ENCODE measurements at regions not wholly inside any gene's neighbourhood (a gene's known extent, or its start where the extent isn't known, plus 50 kb on each side); places are given as distances from the start of the nearest gene placed in this dataset.
"Not testable (repeated sequence)": the region's sequence is repeated elsewhere in the genome, so short reads cannot be mapped to it uniquely, and the experiment has no call there.

DNA sequence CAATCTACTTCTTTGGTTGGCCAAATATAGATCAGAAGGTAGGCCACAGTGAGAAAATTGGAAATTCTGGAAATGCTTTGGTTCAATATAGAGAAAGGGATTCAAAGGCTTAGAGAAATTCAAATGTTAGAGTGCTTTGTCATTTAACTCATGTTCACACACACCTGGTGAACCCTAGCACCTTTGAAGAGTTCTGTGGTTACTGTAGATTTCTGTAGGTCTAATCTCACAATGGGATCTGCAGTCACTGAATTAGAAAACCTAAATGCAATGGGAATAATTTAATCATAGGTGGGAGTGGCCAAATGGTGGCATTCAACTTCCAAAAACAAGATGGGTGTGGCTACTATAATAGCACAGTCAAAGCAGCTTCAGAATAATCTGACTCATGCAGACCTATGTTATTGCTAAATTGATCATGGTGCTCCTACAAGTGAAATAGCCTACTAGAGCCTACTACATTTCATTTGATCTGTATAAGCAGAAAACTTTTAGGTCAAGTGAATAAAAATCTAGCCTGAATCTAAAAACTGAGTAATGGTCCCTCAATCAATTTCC, 1152.9 kb downstream of the PCDH9 start:
- ATAC-seq, result no peak
- peaks cover 3% of the 10 kb centered on the region for H3K9me3 ChIP-seq (ENCODE audit: control insufficient read depth, low read length, poor library complexity, severe bottlenecking)
- no peak overlapping the region for H3K4me3 Mint-ChIP-seq
- no peak for DNase-seq
- H3K36me3 Mint-ChIP-seq (ENCODE audit: low read depth), result no peaks in the 10 kb centered on the region
- H3K4me1 Mint-ChIP-seq, result no peaks in the 10 kb centered on the region
- H3K27me3 Mint-ChIP-seq, result no peaks in the 10 kb centered on the region
- no peak overlapping the region for H3K27ac Mint-ChIP-seq

DNA sequence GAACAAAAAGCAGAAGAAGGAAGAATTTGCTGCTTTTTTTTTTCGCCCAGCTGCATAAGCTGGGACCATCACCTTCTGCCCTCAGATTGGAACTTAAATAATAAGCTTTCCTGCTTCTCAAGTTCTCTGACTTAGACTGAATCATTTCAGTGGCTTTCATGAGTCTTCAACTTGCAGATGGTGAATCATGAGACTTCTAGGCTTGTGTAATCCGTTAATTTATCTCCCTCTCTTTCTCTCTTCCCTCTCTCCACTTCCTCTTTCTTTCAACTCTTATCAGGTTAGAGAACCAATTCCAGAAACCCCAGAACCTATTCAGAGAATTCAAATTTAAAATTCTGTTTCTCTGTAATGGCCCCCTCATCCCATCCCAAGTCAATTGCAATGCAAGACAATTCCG, 1153.7 kb downstream of the PCDH9 start:
- ATAC-seq (no peak), DNase-seq (no peak)
- Mint-ChIP-seq H3K27me3 (no peaks in the 10 kb centered on the region), H3K27ac (no peak overlapping the region), H3K36me3 (ENCODE audit: low read depth) (no peaks in the 10 kb centered on the region), H3K4me3 (no peak overlapping the region), H3K4me1 (no peaks in the 10 kb centered on the region)
- peaks cover 3% of the 10 kb centered on the region for H3K9me3 ChIP-seq (ENCODE audit: control insufficient read depth, low read length, poor library complexity, severe bottlenecking)

DNA sequence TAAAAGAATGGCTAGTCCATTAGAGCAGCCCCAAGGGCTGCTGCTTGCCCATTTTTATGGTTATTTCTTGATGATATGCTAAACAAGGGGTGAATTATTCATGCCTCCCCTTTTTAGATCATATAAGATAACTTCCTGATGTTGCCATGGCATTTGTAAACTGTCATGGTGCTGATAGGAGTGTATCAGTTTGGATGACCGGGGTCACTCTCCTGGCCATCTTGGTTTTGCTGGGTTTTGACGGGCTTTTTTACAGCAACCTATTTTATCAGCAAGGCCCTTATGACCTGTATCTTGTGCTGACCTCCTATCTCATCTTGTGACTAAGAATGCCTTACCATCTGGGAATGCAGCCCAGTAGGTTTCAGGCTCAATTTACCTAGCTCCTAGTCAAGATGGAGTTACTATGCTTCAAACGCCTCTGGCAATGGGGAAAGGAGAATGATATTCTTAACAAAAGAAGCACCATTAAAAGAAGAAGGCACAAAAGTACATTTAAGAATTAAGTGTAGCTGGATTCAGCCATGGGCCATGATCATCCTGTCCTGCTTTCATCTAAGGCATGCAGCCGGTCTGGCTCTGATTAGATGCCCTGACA, 1156.0 kb downstream of the PCDH9 start:
- ATAC-seq (no peak), DNase-seq (no peak)
- no peak overlapping the region for H3K27ac Mint-ChIP-seq
- H3K9me3 ChIP-seq (ENCODE audit: control insufficient read depth, low read length, poor library complexity, severe bottlenecking), result peaks cover 3% of the 10 kb centered on the region
- no peak overlapping the region for H3K4me3 Mint-ChIP-seq
- H3K36me3 Mint-ChIP-seq (ENCODE audit: low read depth), result no peaks in the 10 kb centered on the region
- no peaks in the 10 kb centered on the region for H3K4me1 Mint-ChIP-seq
- H3K27me3 Mint-ChIP-seq, result no peaks in the 10 kb centered on the region

DNA sequence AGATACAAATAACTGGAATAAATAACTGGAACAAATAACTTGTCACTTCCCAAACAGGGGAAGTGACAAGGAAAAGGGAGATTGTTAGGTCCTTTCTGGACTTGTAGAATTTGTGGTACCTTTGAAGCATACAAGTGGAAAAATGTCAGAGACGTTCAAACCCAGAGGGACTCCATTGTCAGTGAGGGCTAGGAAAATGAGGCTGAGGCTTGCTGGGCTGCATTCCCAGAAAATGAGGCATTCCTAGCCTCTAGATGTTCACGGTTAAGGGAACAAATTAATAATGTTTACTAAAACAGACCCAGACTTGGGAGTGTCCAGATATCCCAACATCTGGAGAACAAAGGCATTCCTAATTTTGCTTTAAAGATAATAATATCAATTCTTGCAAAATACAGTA, 1158.0 kb downstream of the PCDH9 start:
- H3K36me3 Mint-ChIP-seq (ENCODE audit: low read depth); DNase-seq; H3K4me3 Mint-ChIP-seq; H3K9me3 ChIP-seq (ENCODE audit: control insufficient read depth, low read length, poor library complexity, severe bottlenecking); H3K27me3 Mint-ChIP-seq; H3K27ac Mint-ChIP-seq; H3K4me1 Mint-ChIP-seq; ATAC-seq: not testable (repeated sequence)

DNA sequence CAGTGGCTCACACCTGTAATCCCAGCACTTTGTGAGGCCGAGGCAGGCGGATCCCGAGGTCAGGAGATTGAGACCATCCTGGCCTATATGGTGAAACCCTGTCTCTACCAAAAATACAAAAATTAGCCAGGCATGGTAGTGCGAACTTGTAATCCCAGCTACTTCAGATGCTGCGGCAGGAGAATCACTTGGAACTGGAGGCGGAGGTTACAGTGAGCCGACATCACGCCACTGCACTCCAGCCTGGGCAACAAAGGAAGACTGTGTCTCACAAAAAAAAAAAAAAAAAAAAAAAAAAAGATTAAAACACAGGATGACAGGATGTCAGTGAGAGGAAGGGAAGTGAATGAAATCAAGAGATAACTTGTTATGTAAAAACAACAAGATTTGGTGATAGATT, 1158.5 kb downstream of the PCDH9 start:
- H3K27ac Mint-ChIP-seq, result no peak overlapping the region
- ATAC-seq (no peak), DNase-seq (no peak)
- H3K4me1 Mint-ChIP-seq, result no peaks in the 10 kb centered on the region
- no peaks in the 10 kb centered on the region for H3K36me3 Mint-ChIP-seq (ENCODE audit: low read depth)
- H3K4me3 Mint-ChIP-seq, result no peak overlapping the region
- H3K9me3 ChIP-seq (ENCODE audit: control insufficient read depth, low read length, poor library complexity, severe bottlenecking), result peaks cover 3% of the 10 kb centered on the region
- H3K27me3 Mint-ChIP-seq, result no peaks in the 10 kb centered on the region

DNA sequence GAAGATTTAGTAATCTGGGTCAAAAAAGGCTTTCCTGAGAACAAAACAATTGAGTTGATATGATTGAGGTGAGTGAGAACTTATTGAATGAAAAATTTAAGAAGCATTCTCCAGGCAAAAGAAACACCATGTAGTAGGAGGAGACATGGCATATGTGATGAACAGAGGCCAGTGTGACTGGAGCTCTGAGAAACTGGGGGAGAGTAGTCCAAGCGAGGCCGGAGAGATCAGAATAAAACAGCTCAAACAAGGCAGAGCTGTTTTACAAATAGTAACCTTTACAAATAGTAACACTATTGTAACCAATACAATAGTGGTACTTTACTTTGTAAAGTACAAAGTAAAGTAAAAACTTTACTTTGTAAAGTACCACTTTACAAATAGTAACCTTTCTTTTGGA, 1159.1 kb downstream of the PCDH9 start:
- Mint-ChIP-seq H3K4me1 (no peaks in the 10 kb centered on the region), H3K36me3 (ENCODE audit: low read depth) (no peaks in the 10 kb centered on the region), H3K27ac (no peak overlapping the region), H3K27me3 (no peaks in the 10 kb centered on the region), H3K4me3 (no peak overlapping the region)
- ATAC-seq, result no peak
- no peak for DNase-seq
- no peaks in the 10 kb centered on the region for H3K9me3 ChIP-seq (ENCODE audit: control insufficient read depth, low read length, poor library complexity, severe bottlenecking)

DNA sequence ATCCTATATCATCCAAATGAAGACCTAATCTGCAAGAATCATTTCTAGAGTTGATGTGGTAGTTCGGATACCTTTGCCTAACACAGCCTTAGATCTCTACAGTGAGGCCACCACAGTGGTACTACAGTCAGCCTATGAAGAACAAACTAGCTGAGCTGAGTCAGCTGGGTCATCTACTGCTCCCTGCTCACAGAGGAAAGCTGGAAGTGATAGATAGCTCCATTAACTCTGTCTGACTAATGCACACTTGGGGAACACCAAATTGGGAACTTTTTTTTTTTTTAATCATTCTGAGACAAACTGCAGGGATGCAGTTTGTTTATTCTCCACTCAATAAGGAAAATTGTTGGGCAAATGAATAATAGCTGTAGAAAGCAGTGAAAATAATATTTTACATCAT, 1160.6 kb downstream of the PCDH9 start:
- DNase-seq, result no peak
- Mint-ChIP-seq H3K27ac (no peak overlapping the region), H3K4me1 (no peaks in the 10 kb centered on the region), H3K4me3 (no peak overlapping the region), H3K36me3 (ENCODE audit: low read depth) (no peaks in the 10 kb centered on the region), H3K27me3 (no peaks in the 10 kb centered on the region)
- ATAC-seq, result no peak
- H3K9me3 ChIP-seq (ENCODE audit: control insufficient read depth, low read length, poor library complexity, severe bottlenecking), result no peaks in the 10 kb centered on the region

DNA sequence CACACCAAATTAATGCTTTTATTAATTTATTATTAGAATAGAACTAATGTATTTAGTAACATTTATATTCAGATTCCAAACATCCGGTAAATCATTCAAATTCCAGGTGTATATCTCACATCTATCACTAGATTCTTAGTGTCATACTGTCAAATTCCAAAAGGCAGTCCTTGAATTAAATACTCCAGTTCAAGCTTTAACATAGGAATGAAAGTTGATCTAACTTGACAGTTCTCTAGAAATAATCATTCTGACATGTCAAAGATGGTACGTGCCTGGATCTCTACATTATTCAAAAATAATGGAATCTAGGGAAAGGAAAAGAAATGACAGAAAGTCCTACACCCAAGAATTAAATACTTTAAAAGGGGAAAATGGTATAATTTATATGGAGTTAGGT, 1161.5 kb downstream of the PCDH9 start:
- H3K36me3 Mint-ChIP-seq (ENCODE audit: low read depth), result no peaks in the 10 kb centered on the region
- H3K9me3 ChIP-seq (ENCODE audit: control insufficient read depth, low read length, poor library complexity, severe bottlenecking), result no peaks in the 10 kb centered on the region
- no peak overlapping the region for H3K4me3 Mint-ChIP-seq
- H3K4me1 Mint-ChIP-seq, result no peaks in the 10 kb centered on the region
- ATAC-seq, result no peak
- no peak for DNase-seq
- H3K27ac Mint-ChIP-seq, result no peak overlapping the region
- no peaks in the 10 kb centered on the region for H3K27me3 Mint-ChIP-seq

DNA sequence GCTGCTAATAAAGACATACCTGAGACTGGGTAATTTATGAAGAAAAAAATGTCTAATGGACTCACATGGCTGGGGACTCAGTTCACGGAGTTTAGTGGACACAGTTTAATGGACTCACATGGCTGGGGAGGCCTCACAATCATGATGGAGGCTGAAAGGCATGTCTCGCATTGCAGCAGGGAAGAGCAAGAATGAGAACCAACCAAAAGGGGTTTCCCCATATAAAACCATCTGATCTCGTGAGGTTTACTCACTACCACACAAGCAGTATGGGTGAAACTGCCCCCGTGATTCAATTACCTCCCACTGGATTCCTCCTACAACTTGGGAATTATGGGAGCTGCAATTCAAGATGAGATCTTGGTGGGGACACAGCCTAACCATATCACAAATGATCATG, 1181.2 kb downstream of the PCDH9 start:
- no peaks in the 10 kb centered on the region for H3K36me3 Mint-ChIP-seq (ENCODE audit: low read depth)
- H3K4me1 Mint-ChIP-seq, result no peaks in the 10 kb centered on the region
- H3K4me3 Mint-ChIP-seq, result no peak overlapping the region
- H3K27me3 Mint-ChIP-seq, result no peaks in the 10 kb centered on the region
- no peak for DNase-seq
- no peak overlapping the region for H3K27ac Mint-ChIP-seq
- H3K9me3 ChIP-seq (ENCODE audit: control insufficient read depth, low read length, poor library complexity, severe bottlenecking), result no peaks in the 10 kb centered on the region
- ATAC-seq, result no peak

DNA sequence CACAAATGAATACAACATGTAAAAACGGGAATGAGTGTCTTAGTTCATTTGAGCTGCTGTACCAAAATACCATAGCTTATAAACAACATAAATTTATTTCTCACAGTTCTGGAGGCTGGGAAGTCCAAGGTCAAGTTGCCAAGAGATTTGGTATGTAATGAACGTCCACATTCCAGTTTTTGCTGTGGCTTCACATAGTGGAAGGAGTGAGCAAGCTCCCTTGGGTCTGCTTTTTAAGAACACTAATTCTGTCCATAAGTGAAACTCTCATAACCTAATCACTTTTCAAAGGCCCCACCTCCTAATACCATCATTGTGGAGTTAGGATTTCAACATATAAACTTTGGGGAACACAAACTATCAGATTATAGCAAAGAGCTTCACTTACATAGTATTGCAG, 1189.6 kb downstream of the PCDH9 start:
- H3K9me3 ChIP-seq (ENCODE audit: control insufficient read depth, low read length, poor library complexity, severe bottlenecking), result no peaks in the 10 kb centered on the region
- Mint-ChIP-seq H3K27ac (no peak overlapping the region), H3K4me3 (no peak overlapping the region), H3K27me3 (no peaks in the 10 kb centered on the region), H3K4me1 (no peaks in the 10 kb centered on the region), H3K36me3 (ENCODE audit: low read depth) (no peaks in the 10 kb centered on the region)
- ATAC-seq (no peak), DNase-seq (no peak)

DNA sequence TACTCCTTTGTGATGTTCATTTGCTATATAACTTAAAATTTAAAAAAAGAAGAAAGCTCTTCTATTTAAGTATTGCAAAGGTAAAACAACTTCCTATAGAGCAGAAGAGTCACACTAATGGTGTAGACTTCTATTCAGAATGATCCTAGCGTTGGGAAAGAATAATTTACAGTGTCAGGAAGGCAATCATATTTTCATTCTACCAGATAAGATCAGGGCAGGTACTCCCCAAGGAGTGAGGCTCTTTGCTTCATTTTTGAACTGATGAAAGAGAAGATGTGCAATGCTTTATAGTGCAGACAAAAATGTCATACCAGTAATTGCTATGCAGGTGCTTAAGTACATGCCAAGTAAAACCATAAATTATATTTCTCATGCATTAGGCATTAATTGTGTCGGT, 1193.0 kb downstream of the PCDH9 start:
- Mint-ChIP-seq H3K27ac (no peak overlapping the region), H3K27me3 (no peaks in the 10 kb centered on the region), H3K36me3 (ENCODE audit: low read depth) (no peaks in the 10 kb centered on the region), H3K4me1 (no peaks in the 10 kb centered on the region), H3K4me3 (no peak overlapping the region)
- DNase-seq, result no peak
- no peaks in the 10 kb centered on the region for H3K9me3 ChIP-seq (ENCODE audit: control insufficient read depth, low read length, poor library complexity, severe bottlenecking)
- ATAC-seq, result no peak

DNA sequence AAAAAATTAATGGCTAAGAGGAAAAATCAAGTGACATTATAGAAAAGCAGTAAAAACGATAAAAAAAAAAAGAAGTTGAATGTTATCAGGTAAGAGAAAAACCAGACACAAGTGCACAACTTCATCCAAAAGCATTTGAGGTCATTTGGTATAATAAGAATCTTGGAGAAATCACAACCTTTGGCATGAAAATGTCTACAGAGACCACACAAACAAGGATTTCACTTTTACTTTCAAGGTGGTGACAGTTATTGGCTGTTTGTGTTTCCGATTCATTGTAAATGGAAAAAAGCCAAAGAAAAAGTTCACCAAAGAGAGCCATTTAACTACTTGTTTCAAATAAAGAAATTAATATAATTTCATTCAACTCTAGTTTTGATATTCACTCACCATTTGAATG, 1193.5 kb downstream of the PCDH9 start:
- no peak for ATAC-seq
- Mint-ChIP-seq H3K27me3 (no peaks in the 10 kb centered on the region), H3K4me3 (no peak overlapping the region), H3K4me1 (no peaks in the 10 kb centered on the region), H3K36me3 (ENCODE audit: low read depth) (no peaks in the 10 kb centered on the region), H3K27ac (no peak overlapping the region)
- H3K9me3 ChIP-seq (ENCODE audit: control insufficient read depth, low read length, poor library complexity, severe bottlenecking), result no peaks in the 10 kb centered on the region
- no peak for DNase-seq

DNA sequence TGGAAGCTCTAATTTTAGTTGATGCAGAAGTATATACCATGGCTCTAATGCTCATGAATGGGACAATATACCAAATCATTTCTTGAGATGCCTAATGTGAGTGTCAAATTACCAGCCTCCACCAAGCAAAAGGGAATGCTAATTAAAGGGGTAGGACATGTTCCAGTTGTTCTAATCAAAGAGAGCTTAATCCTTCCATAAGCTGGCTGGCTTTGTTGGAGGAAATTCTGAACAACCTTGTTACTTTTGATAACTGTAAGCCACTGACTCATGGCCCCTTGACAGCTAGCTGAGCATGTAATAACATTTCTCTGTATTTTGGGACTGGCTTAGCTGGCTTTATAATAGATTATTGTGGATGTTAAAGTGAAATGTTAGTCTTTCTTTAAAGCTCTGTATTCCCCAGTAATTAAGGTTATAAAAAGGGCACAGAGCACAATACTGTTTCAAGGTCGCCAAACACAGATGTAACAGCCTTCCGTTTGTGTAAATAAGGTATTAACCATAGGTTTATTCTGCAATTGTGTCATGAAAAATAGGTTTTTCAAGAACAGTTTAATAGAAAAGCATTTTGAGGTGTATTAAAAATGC, 1194.0 kb downstream of the PCDH9 start:
- no peak for ATAC-seq
- H3K4me1 Mint-ChIP-seq, result no peaks in the 10 kb centered on the region
- no peak overlapping the region for H3K27ac Mint-ChIP-seq
- DNase-seq, result no peak
- H3K36me3 Mint-ChIP-seq (ENCODE audit: low read depth), result no peaks in the 10 kb centered on the region
- no peak overlapping the region for H3K4me3 Mint-ChIP-seq
- no peaks in the 10 kb centered on the region for H3K9me3 ChIP-seq (ENCODE audit: control insufficient read depth, low read length, poor library complexity, severe bottlenecking)
- H3K27me3 Mint-ChIP-seq, result no peaks in the 10 kb centered on the region

DNA sequence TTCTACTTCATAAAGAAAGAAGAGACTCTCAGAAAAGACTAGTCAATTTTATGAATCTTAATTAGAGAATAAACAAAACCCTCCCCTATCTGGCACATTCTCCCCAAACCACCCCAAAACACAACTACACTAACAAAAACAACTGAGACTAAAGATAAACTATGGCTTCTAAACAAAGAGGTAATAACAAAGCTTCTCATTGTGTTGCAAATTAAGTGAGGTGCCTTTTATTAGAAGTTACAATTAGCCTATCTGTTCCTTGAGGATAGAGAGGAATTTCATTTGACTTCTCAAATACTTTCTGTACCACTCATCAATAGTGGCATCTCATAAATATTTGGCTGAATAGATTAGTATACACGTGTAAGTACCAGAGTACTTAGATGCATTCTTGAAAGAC, 1196.2 kb downstream of the PCDH9 start:
- H3K9me3 ChIP-seq (ENCODE audit: control insufficient read depth, low read length, poor library complexity, severe bottlenecking), result no peaks in the 10 kb centered on the region
- Mint-ChIP-seq H3K27me3 (no peaks in the 10 kb centered on the region), H3K36me3 (ENCODE audit: low read depth) (no peaks in the 10 kb centered on the region), H3K4me1 (no peaks in the 10 kb centered on the region), H3K27ac (no peak overlapping the region), H3K4me3 (no peak overlapping the region)
- no peak for ATAC-seq
- DNase-seq, result no peak

All from T-helper 17 cell (primary cell).